CD1c-positive myeloid dendritic cell (primary cell): ENCODE measurements at regions not wholly inside any gene's neighbourhood (a gene's known extent, or its start where the extent isn't known, plus 50 kb on each side); places are given as distances from the start of the nearest gene placed in this dataset.
A peak's percentile ranks its signal among the peaks of the same experiment; 100 is the strongest.
"Not testable (repeated sequence)": the region's sequence is repeated elsewhere in the genome, so short reads cannot be mapped to it uniquely, and the experiment has no call there.

Experiments used
- DNase-seq: peaks from one replicate; pipeline ENCODE4 v3.0.0-alpha.2; 2016; ENCODE audit errors: extremely low spot score

GRCh38 chr1:244297087-244297486 lies 154.6 kb downstream of the ADSS2 start:
- no peak for DNase-seq

GRCh38 chr1:244297616-244298015 lies 154.1 kb downstream of the ADSS2 start:
- DNase-seq: no peak

- not testable (repeated sequence) for DNase-seq
Measured at GRCh38 chr1:244300029-244300375, 151.7 kb downstream of the ADSS2 start.

- no peak for DNase-seq
Measured at GRCh38 chr1:244301595-244302130, 150.0 kb downstream of the ADSS2 start.

GRCh38 chr1:244302876-244303609 lies 148.7 kb downstream of the ADSS2 start:
- DNase-seq: no peak

GRCh38 chr1:244303610-244303969 lies 148.1 kb downstream of the ADSS2 start:
- no peak for DNase-seq

- DNase-seq: peak; percentile 38
Measured at GRCh38 chr1:244304156-244304555, 147.6 kb downstream of the ADSS2 start.

GRCh38 chr1:244304656-244305055 lies 147.1 kb downstream of the ADSS2 start:
- peak; percentile 31 for DNase-seq

- DNase-seq: no peak
Measured at GRCh38 chr1:244305776-244306341, 145.8 kb downstream of the ADSS2 start.

- no peak for DNase-seq
Measured at GRCh38 chr1:244306544-244306943, 145.2 kb downstream of the ADSS2 start.

- not testable (repeated sequence) for DNase-seq
Measured at GRCh38 chr1:244309191-244309590, 142.5 kb downstream of the ADSS2 start.

- DNase-seq: no peak
Measured at GRCh38 chr1:244311784-244312532, 139.8 kb downstream of the ADSS2 start.

GRCh38 chr1:244313346-244313745 lies 138.4 kb downstream of the ADSS2 start:
- no peak for DNase-seq

GRCh38 chr1:244314921-244315559 lies 136.7 kb downstream of the ADSS2 start:
- DNase-seq: no peak

GRCh38 chr1:244315996-244316395 lies 135.7 kb downstream of the ADSS2 start:
- no peak for DNase-seq

- no peak for DNase-seq
Measured at GRCh38 chr1:244316407-244316806, 135.3 kb downstream of the ADSS2 start.

GRCh38 chr1:244316986-244317655 lies 134.6 kb downstream of the ADSS2 start:
- DNase-seq: no peak

GRCh38 chr1:244318078-244318477 lies 133.6 kb downstream of the ADSS2 start:
- no peak for DNase-seq

GRCh38 chr1:244318512-244318911 lies 133.2 kb downstream of the ADSS2 start:
- DNase-seq: no peak

GRCh38 chr1:244319283-244320132 lies 132.2 kb downstream of the ADSS2 start:
- DNase-seq: peak; percentile 93

GRCh38 chr1:244322181-244322580 lies 129.5 kb downstream of the ADSS2 start:
- no peak for DNase-seq
